D721Med (cell line): ENCODE measurements at regions not wholly inside any gene's neighbourhood (a gene's known extent, or its start where the extent isn't known, plus 50 kb on each side); places are given as distances from the start of the nearest gene placed in this dataset.
"Not testable (repeated sequence)": the region's sequence is repeated elsewhere in the genome, so short reads cannot be mapped to it uniquely, and the experiment has no call there.

Experiments
- DNase-seq: peaks from one replicate; pipeline ENCODE4 v3.0.0; 2011; ENCODE audit warnings: low spot score; ENCODE audit not compliant: insufficient read length
- FAIRE-seq: peaks from 2 replicates; lab custom pipeline; 2011; peaks lifted over from hg19 to GRCh38; lab: Jason Lieb, UNC
- CTCF ChIP-seq: IDR thresholded peaks from 2 replicates; pipeline ENCODE4 v1.5.1; 2012; ENCODE audit warnings: mild to moderate bottlenecking, control low read depth; ENCODE audit not compliant: insufficient read depth; ENCODE audit errors: missing control alignments

DNA sequence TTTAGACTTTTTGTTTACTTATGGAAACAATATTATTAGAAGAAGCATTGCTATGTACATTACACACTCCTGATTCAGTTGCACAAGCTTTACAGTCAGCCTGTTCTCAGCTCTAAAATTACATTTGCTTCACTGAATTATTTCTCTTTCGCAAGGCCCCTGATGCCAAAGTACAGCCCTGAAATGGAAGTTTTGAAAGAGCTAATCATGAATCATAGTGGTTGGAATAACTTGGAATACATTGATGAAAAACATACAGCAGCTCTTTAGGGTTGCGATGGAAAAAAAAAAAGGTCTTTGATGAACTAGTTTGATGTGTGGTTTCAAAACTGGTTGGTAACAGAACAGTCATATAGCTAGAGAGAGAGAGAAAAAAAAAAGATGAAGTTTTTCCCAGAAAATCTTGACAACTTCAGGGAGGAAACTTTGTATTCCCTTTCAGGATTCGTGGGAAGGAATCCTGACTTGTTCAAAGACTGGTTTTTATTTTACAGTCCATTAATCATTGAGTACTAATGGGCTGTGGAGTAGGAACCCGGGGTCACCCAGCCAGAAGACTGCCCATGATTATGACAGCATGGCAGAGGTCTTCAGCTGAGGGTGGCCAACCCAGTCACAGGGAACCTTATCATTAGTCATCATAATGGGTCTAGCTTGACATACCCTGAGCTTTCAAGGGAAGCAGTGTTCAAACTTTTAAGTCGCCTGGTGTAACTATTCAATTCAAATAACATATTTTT is 460.1 kb downstream of the NAV3 start:
- DNase-seq (no peak), FAIRE-seq (no peak)
- no peak for TF ChIP-seq CTCF

- no peak for DNase-seq
- peak; percentile 55 for FAIRE-seq
- TF ChIP-seq CTCF: no peak
These were observed 462.5 kb downstream of the NAV3 start for GRCh38 chr12:78293059-78293686.

- not testable (repeated sequence) for DNase-seq, FAIRE-seq
These were observed 470.6 kb downstream of the NAV3 start for GRCh38 chr12:78301282-78301681.

GRCh38 chr12:78305808-78306207 is 475.1 kb downstream of the NAV3 start:
- FAIRE-seq (no peak), DNase-seq (no peak)
- no peak for TF ChIP-seq CTCF

GRCh38 chr12:78306236-78306635 is 475.5 kb downstream of the NAV3 start:
- no peak for DNase-seq

GRCh38 chr12:78308701-78309100 is 478.0 kb downstream of the NAV3 start:
- no peak for TF ChIP-seq CTCF
- DNase-seq (no peak), FAIRE-seq (no peak)

More at GRCh38 chr12:78306236-78306635, 475.5 kb downstream of the NAV3 start:
- TF ChIP-seq CTCF: no peak
- no peak for FAIRE-seq

- no peak for TF ChIP-seq CTCF
- no peak for FAIRE-seq
- DNase-seq: no peak
These were observed 484.3 kb downstream of the NAV3 start for GRCh38 chr12:78315028-78315427.
